ENCODE measurements at regions not wholly inside any gene's neighbourhood (a gene's known extent, or its start where the extent isn't known, plus 50 kb on each side); places are given as distances from the start of the nearest gene placed in this dataset.

GRCh38 chr9:120187758-120188157 is 392.2 kb downstream of the CDK5RAP2 start:
- DNase-seq (ENCODE audit: low spot score), result no peak
- no peaks in the 10 kb centered on the region for H3K4me1 Mint-ChIP-seq (ENCODE audit: low read depth)
- H3K27me3 Mint-ChIP-seq (ENCODE audit: insufficient read depth), result peaks cover 1% of the 10 kb centered on the region
- H3K36me3 Mint-ChIP-seq (ENCODE audit: low read depth), result no peaks in the 10 kb centered on the region
- H3K27ac Mint-ChIP-seq, result no peak overlapping the region
- no peaks in the 10 kb centered on the region for H3K9me3 Mint-ChIP-seq
- intact Hi-C loops (cut with micrococcal nuclease), result no loop called here
- H3K4me3 Mint-ChIP-seq, result no peak overlapping the region

- no peak overlapping the region for H3K4me3 Mint-ChIP-seq
- peaks cover 1% of the 10 kb centered on the region for H3K27me3 Mint-ChIP-seq (ENCODE audit: insufficient read depth)
- H3K4me1 Mint-ChIP-seq (ENCODE audit: low read depth), result no peaks in the 10 kb centered on the region
- no peak for DNase-seq (ENCODE audit: low spot score)
- H3K36me3 Mint-ChIP-seq (ENCODE audit: low read depth), result no peaks in the 10 kb centered on the region
- intact Hi-C loops (cut with micrococcal nuclease), result no loop called here
- H3K27ac Mint-ChIP-seq, result no peak overlapping the region
- no peaks in the 10 kb centered on the region for H3K9me3 Mint-ChIP-seq
Measured at GRCh38 chr9:120186276-120186675, 393.7 kb downstream of the CDK5RAP2 start.

- intact Hi-C loops (cut with micrococcal nuclease), result no loop called here
- H3K4me1 Mint-ChIP-seq (ENCODE audit: low read depth), result no peaks in the 10 kb centered on the region
- peaks cover 1% of the 10 kb centered on the region for H3K27me3 Mint-ChIP-seq (ENCODE audit: insufficient read depth)
- DNase-seq (ENCODE audit: low spot score), result no peak
- no peak overlapping the region for H3K27ac Mint-ChIP-seq
- no peaks in the 10 kb centered on the region for H3K36me3 Mint-ChIP-seq (ENCODE audit: low read depth)
- H3K9me3 Mint-ChIP-seq, result no peaks in the 10 kb centered on the region
- no peak overlapping the region for H3K4me3 Mint-ChIP-seq
Measured at GRCh38 chr9:120184266-120184665, 395.7 kb downstream of the CDK5RAP2 start.

DNA sequence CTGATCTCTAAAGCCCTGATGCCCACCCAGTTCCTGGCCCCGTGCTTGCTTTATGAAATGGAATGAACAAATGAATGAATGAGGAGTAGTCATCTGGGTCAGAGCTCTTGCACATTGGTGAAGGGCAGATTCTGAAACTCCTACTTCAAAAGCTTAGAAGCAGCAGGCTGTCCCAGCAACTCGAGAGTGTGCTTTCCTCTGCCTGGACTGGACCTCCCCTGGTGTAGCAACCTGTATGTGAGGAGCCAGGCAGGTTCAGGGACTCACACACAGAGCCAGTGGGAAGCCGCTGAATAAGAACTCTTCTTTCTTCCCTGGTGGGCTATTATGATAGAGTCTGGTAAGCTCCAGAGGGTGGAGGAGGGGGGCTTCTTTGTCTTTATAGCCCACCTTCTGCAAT is 396.4 kb downstream of the CDK5RAP2 start:
- Mint-ChIP-seq H3K4me1 (ENCODE audit: low read depth) (no peaks in the 10 kb centered on the region), H3K36me3 (ENCODE audit: low read depth) (no peaks in the 10 kb centered on the region), H3K27me3 (ENCODE audit: insufficient read depth) (no peaks in the 10 kb centered on the region), H3K4me3 (no peak overlapping the region), H3K27ac (no peak overlapping the region), H3K9me3 (no peaks in the 10 kb centered on the region)
- no peak for DNase-seq (ENCODE audit: low spot score)
- intact Hi-C loops (cut with micrococcal nuclease), result no loop called here

- DNase-seq (ENCODE audit: low spot score), result no peak
- intact Hi-C loops (cut with micrococcal nuclease), result no loop called here
- Mint-ChIP-seq H3K27me3 (ENCODE audit: insufficient read depth) (no peaks in the 10 kb centered on the region), H3K4me3 (no peak overlapping the region), H3K27ac (no peak overlapping the region), H3K36me3 (ENCODE audit: low read depth) (no peaks in the 10 kb centered on the region), H3K9me3 (no peaks in the 10 kb centered on the region), H3K4me1 (ENCODE audit: low read depth) (no peaks in the 10 kb centered on the region)
Measured at GRCh38 chr9:120182011-120182410, 398.0 kb downstream of the CDK5RAP2 start.

GRCh38 chr9:120177121-120177520 is 402.8 kb downstream of the CDK5RAP2 start:
- intact Hi-C loops (cut with micrococcal nuclease), result no loop called here
- no peaks in the 10 kb centered on the region for H3K4me1 Mint-ChIP-seq (ENCODE audit: low read depth)
- no peak for DNase-seq (ENCODE audit: low spot score)
- H3K27me3 Mint-ChIP-seq (ENCODE audit: insufficient read depth), result no peaks in the 10 kb centered on the region
- no peak overlapping the region for H3K27ac Mint-ChIP-seq
- no peak overlapping the region for H3K4me3 Mint-ChIP-seq
- no peaks in the 10 kb centered on the region for H3K36me3 Mint-ChIP-seq (ENCODE audit: low read depth)
- no peaks in the 10 kb centered on the region for H3K9me3 Mint-ChIP-seq

- H3K4me3 Mint-ChIP-seq, result no peak overlapping the region
- intact Hi-C loops (cut with micrococcal nuclease), result no loop called here
- no peaks in the 10 kb centered on the region for H3K4me1 Mint-ChIP-seq (ENCODE audit: low read depth)
- H3K36me3 Mint-ChIP-seq (ENCODE audit: low read depth), result no peaks in the 10 kb centered on the region
- H3K27ac Mint-ChIP-seq, result no peak overlapping the region
- H3K27me3 Mint-ChIP-seq (ENCODE audit: insufficient read depth), result no peaks in the 10 kb centered on the region
- no peaks in the 10 kb centered on the region for H3K9me3 Mint-ChIP-seq
- no peak for DNase-seq (ENCODE audit: low spot score)
Measured at GRCh38 chr9:120175031-120175430, 404.9 kb downstream of the CDK5RAP2 start.

GRCh38 chr9:120161776-120162175 is 418.2 kb downstream of the CDK5RAP2 start:
- Mint-ChIP-seq H3K27me3 (ENCODE audit: insufficient read depth) (no peaks in the 10 kb centered on the region), H3K4me1 (ENCODE audit: low read depth) (no peaks in the 10 kb centered on the region), H3K9me3 (no peaks in the 10 kb centered on the region), H3K36me3 (ENCODE audit: low read depth) (no peaks in the 10 kb centered on the region), H3K4me3 (no peak overlapping the region), H3K27ac (no peak overlapping the region)
- intact Hi-C loops (cut with micrococcal nuclease), result no loop called here
- DNase-seq (ENCODE audit: low spot score), result no peak

DNA sequence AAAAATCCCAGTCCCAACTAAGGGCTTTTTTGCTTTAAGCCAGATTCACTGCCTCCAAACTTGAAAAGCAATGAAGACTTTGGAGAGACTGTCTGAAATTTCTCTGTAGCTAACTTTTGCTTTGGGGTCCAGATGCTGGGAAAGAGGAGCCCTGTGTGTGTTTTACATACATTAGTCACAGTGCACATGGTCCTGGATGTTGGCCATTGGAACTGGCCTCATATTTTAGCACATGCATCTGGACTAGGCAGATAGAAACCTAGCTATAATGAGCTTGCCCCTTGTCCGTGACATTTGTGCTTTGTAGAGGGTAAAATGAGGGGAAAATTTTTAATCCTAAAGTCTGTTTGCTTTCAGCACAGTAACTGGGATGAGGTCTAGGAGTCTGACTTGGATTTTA is 421.7 kb downstream of the CDK5RAP2 start:
- Mint-ChIP-seq H3K9me3 (no peaks in the 10 kb centered on the region), H3K4me3 (no peak overlapping the region), H3K27ac (no peak overlapping the region), H3K36me3 (ENCODE audit: low read depth) (no peaks in the 10 kb centered on the region), H3K27me3 (ENCODE audit: insufficient read depth) (no peaks in the 10 kb centered on the region), H3K4me1 (ENCODE audit: low read depth) (no peaks in the 10 kb centered on the region)
- no peak for DNase-seq (ENCODE audit: low spot score)
- intact Hi-C loops (cut with micrococcal nuclease), result no loop called here

DNA sequence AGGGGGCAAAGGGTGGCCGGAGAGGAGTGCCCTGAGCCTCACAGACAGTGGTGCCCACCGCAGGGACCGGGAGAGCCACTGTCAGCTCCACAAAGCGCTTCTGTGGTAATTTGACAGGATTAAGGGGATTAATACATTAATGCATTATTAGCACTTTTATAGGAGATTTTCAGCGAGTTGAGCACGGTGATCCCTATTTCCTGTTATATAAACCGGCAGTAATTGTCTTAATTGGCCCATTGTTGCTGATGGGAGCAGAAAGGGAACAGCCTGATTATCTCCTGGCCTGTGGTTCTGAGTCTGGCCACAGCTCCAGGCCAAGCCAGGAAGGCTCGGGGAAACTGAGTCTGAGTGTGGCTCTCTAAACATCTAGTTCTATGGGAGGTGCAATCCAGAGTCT is 423.6 kb downstream of the CDK5RAP2 start:
- no peaks in the 10 kb centered on the region for H3K9me3 Mint-ChIP-seq
- intact Hi-C loops (cut with micrococcal nuclease), result no loop called here
- H3K27me3 Mint-ChIP-seq (ENCODE audit: insufficient read depth), result no peaks in the 10 kb centered on the region
- DNase-seq (ENCODE audit: low spot score), result no peak
- no peaks in the 10 kb centered on the region for H3K36me3 Mint-ChIP-seq (ENCODE audit: low read depth)
- H3K4me1 Mint-ChIP-seq (ENCODE audit: low read depth), result no peaks in the 10 kb centered on the region
- H3K4me3 Mint-ChIP-seq, result no peak overlapping the region
- no peak overlapping the region for H3K27ac Mint-ChIP-seq

- Mint-ChIP-seq H3K9me3 (no peaks in the 10 kb centered on the region), H3K4me3 (no peak overlapping the region), H3K36me3 (ENCODE audit: low read depth) (no peaks in the 10 kb centered on the region), H3K27me3 (ENCODE audit: insufficient read depth) (no peaks in the 10 kb centered on the region), H3K27ac (no peak overlapping the region), H3K4me1 (ENCODE audit: low read depth) (no peaks in the 10 kb centered on the region)
- intact Hi-C loops (cut with micrococcal nuclease), result no loop called here
- DNase-seq (ENCODE audit: low spot score), result no peak
Measured at GRCh38 chr9:120153258-120153657, 426.7 kb downstream of the CDK5RAP2 start.

DNA sequence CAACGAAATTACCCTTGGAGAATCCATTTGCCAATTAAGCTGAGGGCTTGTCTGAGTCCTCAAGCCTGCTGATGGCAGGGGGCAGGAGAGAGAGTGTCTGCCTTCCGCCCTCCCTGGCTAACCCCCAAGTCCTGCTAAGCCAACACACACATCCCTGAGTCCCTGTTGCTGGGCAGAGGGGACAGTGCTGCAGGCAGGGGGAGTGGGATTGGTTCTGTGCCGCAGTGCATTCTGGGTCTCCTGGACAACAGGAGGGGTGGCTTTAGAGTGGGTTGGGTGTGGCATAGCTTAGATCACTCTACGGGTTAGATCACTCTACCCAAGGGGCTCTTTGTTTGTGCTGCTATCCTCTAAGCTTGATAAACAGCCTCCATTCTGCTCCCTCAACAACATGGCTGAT is 427.7 kb downstream of the CDK5RAP2 start:
- Mint-ChIP-seq H3K4me3 (no peak overlapping the region), H3K27me3 (ENCODE audit: insufficient read depth) (no peaks in the 10 kb centered on the region), H3K27ac (no peak overlapping the region), H3K36me3 (ENCODE audit: low read depth) (no peaks in the 10 kb centered on the region), H3K9me3 (no peaks in the 10 kb centered on the region), H3K4me1 (ENCODE audit: low read depth) (no peaks in the 10 kb centered on the region)
- no peak for DNase-seq (ENCODE audit: low spot score)
- intact Hi-C loops (cut with micrococcal nuclease), result no loop called here

GRCh38 chr9:120151806-120152205 is 428.2 kb downstream of the CDK5RAP2 start:
- DNase-seq (ENCODE audit: low spot score), result no peak
- Mint-ChIP-seq H3K27me3 (ENCODE audit: insufficient read depth) (no peaks in the 10 kb centered on the region), H3K9me3 (no peaks in the 10 kb centered on the region), H3K36me3 (ENCODE audit: low read depth) (no peaks in the 10 kb centered on the region), H3K27ac (no peak overlapping the region), H3K4me1 (ENCODE audit: low read depth) (no peaks in the 10 kb centered on the region), H3K4me3 (no peak overlapping the region)
- intact Hi-C loops (cut with micrococcal nuclease), result no loop called here

- intact Hi-C loops (cut with micrococcal nuclease), result no loop called here
- Mint-ChIP-seq H3K36me3 (ENCODE audit: low read depth) (no peaks in the 10 kb centered on the region), H3K27ac (no peak overlapping the region), H3K4me1 (ENCODE audit: low read depth) (no peaks in the 10 kb centered on the region), H3K4me3 (no peak overlapping the region), H3K9me3 (no peaks in the 10 kb centered on the region), H3K27me3 (ENCODE audit: insufficient read depth) (no peaks in the 10 kb centered on the region)
- no peak for DNase-seq (ENCODE audit: low spot score)
Measured at GRCh38 chr9:120151149-120151548, 428.8 kb downstream of the CDK5RAP2 start.
